GM19468 (cell line): ENCODE measurements at regions not wholly inside any gene's neighbourhood (a gene's known extent, or its start where the extent isn't known, plus 50 kb on each side); places are given as distances from the start of the nearest gene placed in this dataset.
"Not testable (repeated sequence)": the region's sequence is repeated elsewhere in the genome, so short reads cannot be mapped to it uniquely, and the experiment has no call there.

ENCODE experiments used
- ATAC-seq: cut with Tn5 transposase; IDR thresholded peaks from one replicate; pipeline ENCODE4 v1.9.1; 2021; ENCODE audit warnings: mild to moderate bottlenecking, moderate library complexity, moderate number of reproducible peaks; ENCODE audit not compliant: unreplicated experiment; ENCODE audit errors: extremely low read depth

DNA sequence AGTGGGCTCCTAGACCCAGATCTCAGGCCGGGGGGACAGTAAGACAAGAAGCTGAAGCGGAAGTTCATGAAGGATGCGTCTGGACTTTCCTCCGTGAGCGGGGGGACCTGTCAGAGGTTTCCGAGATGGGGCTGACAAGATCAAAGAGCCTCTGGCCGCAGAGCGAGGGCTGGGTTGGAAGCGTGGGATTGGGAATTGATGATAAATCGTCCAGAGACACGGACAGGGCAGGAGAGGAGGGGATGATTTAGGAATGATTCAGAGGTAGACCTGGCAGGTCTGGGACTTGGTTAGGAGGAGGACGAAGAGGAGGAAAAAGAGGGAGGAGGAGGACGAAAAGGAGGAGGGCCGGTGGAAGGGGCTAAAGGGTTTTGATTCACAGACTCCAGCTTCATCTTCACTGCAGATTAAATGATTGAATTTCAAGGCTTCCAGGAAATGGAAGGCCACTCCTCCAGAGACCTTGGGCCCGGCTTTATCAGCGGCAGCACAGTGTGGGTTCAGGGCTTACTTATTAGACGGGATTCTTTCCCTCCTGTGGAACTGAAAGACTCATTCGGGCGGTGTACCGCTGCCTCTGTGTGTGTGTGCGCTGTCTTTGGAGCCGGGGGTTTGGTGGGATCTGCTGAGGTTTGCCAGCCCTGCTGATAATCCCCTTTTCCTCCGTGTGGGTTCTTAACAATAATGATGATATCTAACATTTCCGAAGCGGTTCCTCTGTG lies 85.7 kb upstream of the SLC45A1 start:
- no peak for ATAC-seq

GRCh38 chr1:8230292-8230621 lies 87.7 kb upstream of the SLC45A1 start:
- ATAC-seq = no peak

DNA sequence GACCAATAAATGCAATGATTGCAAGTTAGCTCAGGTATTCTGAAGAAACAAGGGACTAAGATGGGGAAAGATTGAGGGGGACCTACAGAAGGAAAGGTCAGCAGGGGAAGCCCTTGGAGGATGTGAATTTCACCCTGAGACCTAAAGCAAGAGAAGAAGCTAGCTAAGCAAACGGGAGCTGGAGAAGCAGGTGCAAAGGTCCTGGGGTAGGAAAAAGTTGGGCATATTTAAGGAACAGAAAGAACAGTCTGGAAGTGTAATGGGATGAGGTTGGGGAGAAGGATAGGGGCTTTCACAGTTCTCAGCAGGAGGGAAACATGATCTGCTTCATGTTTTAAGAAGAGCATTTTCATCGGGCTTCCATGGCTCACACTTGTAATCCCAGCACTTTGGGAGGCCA lies 89.7 kb upstream of the SLC45A1 start:
- ATAC-seq = no peak

DNA sequence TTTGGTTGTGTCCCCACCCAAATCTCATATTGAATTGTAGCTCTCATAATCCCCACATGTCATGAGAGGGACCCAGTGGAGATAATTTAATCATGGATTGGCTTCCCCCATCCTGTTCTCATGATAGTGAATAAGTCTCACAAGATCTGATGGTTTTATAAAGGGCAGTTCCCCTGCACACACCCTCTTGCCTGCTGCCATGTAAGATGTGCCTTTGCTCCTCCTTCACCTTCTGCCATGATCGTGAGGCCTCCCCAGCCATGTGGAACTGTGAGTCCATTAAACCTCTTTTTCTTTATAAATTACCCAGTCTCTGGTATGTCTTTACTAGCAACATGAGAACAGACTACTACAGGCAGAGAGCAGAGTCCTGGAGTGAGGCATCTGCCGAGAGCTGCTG lies 90.2 kb upstream of the SLC45A1 start:
- ATAC-seq = not testable (repeated sequence)

DNA sequence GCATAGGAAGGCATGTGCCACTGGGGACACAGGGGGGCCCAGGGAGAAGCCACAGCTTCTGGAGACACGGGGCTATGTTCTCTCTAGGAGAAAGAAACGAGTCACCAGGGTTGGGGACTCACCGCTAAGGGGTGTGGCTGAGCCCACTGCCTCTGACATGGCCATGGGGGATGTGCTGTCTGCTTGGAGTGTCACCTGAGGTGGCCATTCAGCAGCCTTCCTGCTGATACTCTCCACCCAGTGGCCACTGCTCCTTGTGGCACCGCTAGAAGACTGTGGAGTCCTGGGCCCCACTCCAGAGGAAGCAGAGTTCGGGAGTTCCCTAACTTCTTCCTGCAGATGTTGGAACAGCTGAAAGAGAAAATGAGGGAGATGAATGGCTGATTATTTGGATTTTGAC lies 91.2 kb upstream of the SLC45A1 start:
- no peak for ATAC-seq

DNA sequence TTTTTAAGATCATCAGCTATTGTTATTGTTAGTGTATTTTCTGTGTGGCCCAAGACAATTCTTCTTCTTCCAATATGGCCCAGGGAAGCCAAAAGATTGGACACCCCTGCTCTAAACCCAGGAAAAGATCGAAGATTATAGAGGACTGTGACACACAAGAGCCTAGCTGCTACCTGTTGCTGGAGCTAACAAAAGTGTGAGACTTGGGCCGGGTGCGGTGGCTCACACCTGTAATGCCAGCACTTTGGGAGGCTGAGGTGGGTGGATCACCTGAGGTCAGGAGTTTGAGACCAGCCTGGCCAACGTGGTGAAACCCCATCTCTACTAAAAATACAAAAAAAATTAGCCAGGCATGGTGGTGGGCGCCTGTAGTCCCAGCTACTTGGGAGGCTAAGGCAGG lies 91.9 kb upstream of the SLC45A1 start:
- ATAC-seq = not testable (repeated sequence)

GRCh38 chr1:8223526-8223925 lies 94.4 kb upstream of the SLC45A1 start:
- ATAC-seq = no peak

GRCh38 chr1:8222789-8223188 lies 95.1 kb upstream of the SLC45A1 start:
- ATAC-seq = no peak

GRCh38 chr1:8219530-8219929 lies 98.4 kb upstream of the SLC45A1 start:
- ATAC-seq = no peak

- no peak for ATAC-seq
These were observed 99.4 kb upstream of the SLC45A1 start for GRCh38 chr1:8218351-8219092.

DNA sequence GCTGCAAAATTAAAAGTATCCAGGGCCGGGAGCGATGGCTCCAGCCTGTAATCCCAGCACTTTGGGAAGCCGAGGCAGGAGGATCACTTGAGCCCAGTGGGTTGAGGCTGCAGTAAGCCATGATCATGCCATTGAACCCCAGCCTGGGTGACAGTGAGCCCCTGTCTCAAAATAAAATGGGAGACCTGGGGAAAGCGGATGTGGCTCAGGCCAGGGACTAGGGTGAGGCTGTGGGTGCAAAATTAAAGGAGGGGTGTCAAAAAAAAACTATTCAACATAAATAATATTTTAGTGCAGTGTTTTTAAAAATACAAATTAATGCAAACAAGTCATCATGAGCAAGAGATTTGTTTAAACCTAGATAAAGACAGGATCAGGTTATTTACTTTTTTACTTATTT lies 100.1 kb upstream of the SLC45A1 start:
- ATAC-seq = no peak

- no peak for ATAC-seq
These were observed 100.8 kb upstream of the SLC45A1 start for GRCh38 chr1:8217011-8217711.

- ATAC-seq = no peak
These were observed 101.9 kb upstream of the SLC45A1 start for GRCh38 chr1:8216005-8216404.

GRCh38 chr1:8214501-8215173 lies 103.3 kb upstream of the SLC45A1 start:
- no peak for ATAC-seq

- no peak for ATAC-seq
These were observed 104.2 kb upstream of the SLC45A1 start for GRCh38 chr1:8213676-8214075.

GRCh38 chr1:8213136-8213535 lies 104.8 kb upstream of the SLC45A1 start:
- ATAC-seq = no peak

DNA sequence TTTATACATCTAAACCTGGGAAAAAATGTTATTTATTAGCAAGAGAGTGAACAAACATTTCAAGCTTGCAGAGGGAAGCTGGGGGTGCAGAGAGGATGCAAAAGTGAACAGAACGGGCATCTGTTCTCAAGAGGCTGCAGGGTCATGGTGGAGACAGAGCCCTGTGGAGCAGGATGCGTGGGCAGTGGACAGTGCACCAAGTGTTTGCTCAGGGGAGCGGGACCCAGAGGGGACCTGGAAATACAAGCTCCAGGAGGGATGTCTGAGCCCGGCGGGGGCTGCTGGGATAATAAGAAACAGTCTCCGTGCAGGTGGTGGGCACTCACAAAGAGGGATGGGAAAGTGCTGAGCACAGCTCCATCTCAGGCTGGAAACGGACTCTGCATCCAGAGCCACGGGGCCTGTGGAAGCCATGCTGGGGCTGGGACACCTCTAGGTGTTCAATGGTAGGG lies 105.3 kb upstream of the SLC45A1 start:
- no peak for ATAC-seq

- ATAC-seq = no peak
These were observed 105.9 kb upstream of the SLC45A1 start for GRCh38 chr1:8211883-8212579.

GRCh38 chr1:8211251-8211882 lies 106.5 kb upstream of the SLC45A1 start:
- ATAC-seq = no peak

GRCh38 chr1:8207202-8207601 lies 110.7 kb upstream of the SLC45A1 start:
- ATAC-seq = no peak
